HEK293T (cell line): ENCODE measurements at regions not wholly inside any gene's neighbourhood (a gene's known extent, or its start where the extent isn't known, plus 50 kb on each side); places are given as distances from the start of the nearest gene placed in this dataset.

Experiments
- ARNT ChIP-seq: fragments of 450-650 bp; IDR thresholded peaks from 2 replicates; pipeline ENCODE4 v1.6.1; 2017; ENCODE audit warnings: mild to moderate bottlenecking
- BHLHE40 ChIP-seq: fragments of 450-650 bp; IDR thresholded peaks from 2 replicates; pipeline ENCODE4 v1.6.1; 2016; ENCODE audit warnings: mild to moderate bottlenecking, moderate library complexity, borderline replicate concordance
- ELF4 ChIP-seq: fragments of 450-650 bp; IDR thresholded peaks from 2 replicates; pipeline ENCODE4 v1.6.1; 2017; ENCODE audit warnings: antibody characterized with exemption
- FOXM1 ChIP-seq: fragments of 450-650 bp; IDR thresholded peaks from 2 replicates; pipeline ENCODE4 v1.6.1; 2017; ENCODE audit warnings: mild to moderate bottlenecking, borderline replicate concordance
- PKNOX1 ChIP-seq: fragments of 450-650 bp; IDR thresholded peaks from 2 replicates; pipeline ENCODE4 v1.6.1; 2016
- SP1 ChIP-seq: fragments of 450-650 bp; IDR thresholded peaks from 2 replicates; pipeline ENCODE4 v1.6.1; 2017
- TARDBP ChIP-seq: fragments of 450-650 bp; IDR thresholded peaks from 2 replicates; pipeline ENCODE4 v1.6.1; 2016

DNA sequence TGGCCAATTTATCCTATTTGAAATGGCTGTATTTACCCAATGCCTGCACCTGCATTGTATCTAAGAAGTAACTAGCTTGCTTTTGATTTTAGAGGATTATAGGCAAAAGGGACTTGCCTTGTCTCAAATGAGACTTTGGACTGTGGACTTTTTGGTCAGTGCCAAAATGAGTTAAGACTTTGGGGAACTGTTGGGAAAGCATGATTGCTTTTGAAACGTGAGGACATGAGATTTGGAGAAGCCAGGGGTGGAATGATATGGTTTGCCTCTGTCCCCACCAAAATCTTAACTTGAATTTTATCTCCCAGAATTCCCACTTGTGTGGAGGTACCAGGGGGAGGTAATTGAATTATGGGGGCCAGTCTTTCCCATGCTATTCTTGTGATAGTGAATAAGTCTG, 1505.4 kb downstream of the SI start:
- no peak for TF ChIP-seq TARDBP
- no peak for TF ChIP-seq SP1
- TF ChIP-seq ELF4: no peak
- no peak for TF ChIP-seq FOXM1
- TF ChIP-seq BHLHE40: no peak
- no peak for TF ChIP-seq ARNT
- no peak for TF ChIP-seq PKNOX1
